T-cell (primary cell): ENCODE measurements at regions not wholly inside any gene's neighbourhood (a gene's known extent, or its start where the extent isn't known, plus 50 kb on each side); places are given as distances from the start of the nearest gene placed in this dataset.
"Not testable (repeated sequence)": the region's sequence is repeated elsewhere in the genome, so short reads cannot be mapped to it uniquely, and the experiment has no call there.

ENCODE experiments used
- ATAC-seq, 4 experiments: fragments of 200-7000 bp in 3 of 4; fragments of 150-1000 bp in 1 of 4; cut with Tn5 transposase; replicated peaks in 1 of 4; 1 replicate in 3 of 4; 2 replicates in 1 of 4; pipeline ENCODE4 v1.10.0; 2021; ENCODE audit warnings: moderate library complexity in 3 of 4, mild to moderate bottlenecking in 2 of 4, moderate number of reproducible peaks in 1 of 4
- CTCF ChIA-PET, 2 donors: fragments of 300-600 bp; sonication (Branson Sonifier 250); formaldehyde crosslinking; loops; one replicate each; lab custom pipeline; 2022; ENCODE audit warnings: antibody characterized with exemption in 2 of 2; lab: Charles Lee
- POLR2A ChIA-PET, 2 donors: fragments of 300-600 bp; sonication (Branson Sonifier 250); formaldehyde crosslinking; loops; one replicate each; lab custom pipeline; 2022; ENCODE audit warnings: antibody characterized with exemption in 2 of 2; lab: Charles Lee
- DNase-seq, 35 experiments: peaks; one replicate each; pipeline versions ENCODE4 v3.0.0 to v3.0.0-alpha.2; 2013 to 2023
- H3K27ac ChIP-seq: one replicate; pipeline ENCODE4 v1.5.1; 2013; ENCODE audit warnings: low read length
- H3K27me3 ChIP-seq, 2 experiments: replicated peaks in 1 of 2; 1 replicate in 1 of 2; 2 replicates in 1 of 2; pipeline versions ENCODE4 v1.6.1 to v1.7.0; 2013; ENCODE audit warnings: low read length in 1 of 2, mixed read lengths in 1 of 2; ENCODE audit not compliant: control insufficient read depth in 2 of 2, insufficient read depth in 2 of 2; ENCODE audit errors: extremely low read depth in 1 of 2
- H3K36me3 ChIP-seq, 2 donors: 1 replicate in 1 of 2; 2 replicates in 1 of 2; pipeline versions ENCODE4 v1.6.1 to v1.7.0; 2013; ENCODE audit warnings: low read length in 1 of 2; ENCODE audit not compliant: control insufficient read depth in 2 of 2, insufficient read depth in 1 of 2; ENCODE audit errors: extremely low read depth in 1 of 2
- H3K4me1 ChIP-seq, 2 experiments: 1 replicate in 1 of 2; 2 replicates in 1 of 2; pipeline versions ENCODE4 v1.6.1 to v1.7.0; 2013; ENCODE audit warnings: low read length in 2 of 2, mixed read lengths in 1 of 2; ENCODE audit not compliant: insufficient read depth in 2 of 2, control insufficient read depth in 1 of 2; ENCODE audit errors: extremely low read depth in 1 of 2
- H3K4me3 ChIP-seq, 2 donors: 1 replicate in 1 of 2; 2 replicates in 1 of 2; pipeline versions ENCODE4 v1.5.1 to v1.7.0; 2013; ENCODE audit warnings: mild to moderate bottlenecking in 2 of 2, low read length in 1 of 2, moderate library complexity in 1 of 2; ENCODE audit not compliant: control insufficient read depth in 1 of 2; ENCODE audit errors: extremely low read depth in 1 of 2
- H3K9me3 ChIP-seq: 2 replicates; pipeline ENCODE4 v1.7.0; 2013
- H3K27ac Mint-ChIP-seq, 2 donors: one replicate each; pipeline ENCODE4 v1.8.0; 2020 to 2021; ENCODE audit warnings: mild to moderate bottlenecking in 2 of 2, mixed read lengths in 2 of 2
- H3K27me3 Mint-ChIP-seq, 2 donors: one replicate each; pipeline ENCODE4 v1.8.0; 2021 to 2022; ENCODE audit warnings: mixed read lengths in 2 of 2
- H3K36me3 Mint-ChIP-seq: one replicate; pipeline ENCODE4 v1.8.0; 2021; ENCODE audit warnings: mixed read lengths
- H3K4me1 Mint-ChIP-seq, 3 donors: one replicate each; pipeline ENCODE4 v1.8.0; 2020 to 2022; ENCODE audit warnings: mixed read lengths in 3 of 3, mild to moderate bottlenecking in 1 of 3
- H3K4me3 Mint-ChIP-seq, 3 donors: one replicate each; pipeline ENCODE4 v1.8.0; 2020 to 2022; ENCODE audit warnings: mild to moderate bottlenecking in 3 of 3, mixed read lengths in 3 of 3, moderate library complexity in 3 of 3
- H3K9me3 Mint-ChIP-seq, 3 donors: one replicate each; pipeline ENCODE4 v1.8.0; 2020 to 2022; ENCODE audit warnings: mixed read lengths in 3 of 3
- WGBS: methylation state at CpG from one replicate; pipeline ENCODE4 v1.1.5; 2013; ENCODE audit warnings: missing lambda C conversion rate; ENCODE audit not compliant: insufficient coverage; 5-methylcytosine and 5-hydroxymethylcytosine counted together

DNA sequence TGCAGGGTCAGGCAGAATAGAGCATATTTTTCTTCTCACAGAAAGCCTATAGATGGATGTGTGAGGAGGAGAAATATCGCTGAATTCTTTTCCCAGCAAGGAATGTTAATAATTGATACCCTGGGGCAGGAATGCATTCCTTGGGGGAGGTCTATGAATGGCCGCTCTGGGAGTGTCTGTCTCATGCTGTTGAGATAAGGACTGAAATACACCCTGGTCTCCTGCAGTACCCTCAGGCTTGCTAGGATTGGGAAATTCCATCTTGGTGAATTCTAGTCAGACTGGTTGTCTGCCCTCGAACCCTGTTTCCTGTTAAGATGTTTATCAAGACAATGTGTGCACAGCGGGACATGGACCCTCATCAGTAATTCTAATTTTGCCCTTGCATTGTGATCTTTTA lies 71.4 kb upstream of the MID1 start:
- H3K36me3 ChIP-seq, H3K27ac ChIP-seq, H3K4me1 Mint-ChIP-seq, H3K9me3 ChIP-seq, H3K27me3 Mint-ChIP-seq, POLR2A ChIA-PET, H3K4me3 Mint-ChIP-seq, DNase-seq, H3K4me1 ChIP-seq, CTCF ChIA-PET, H3K4me3 ChIP-seq, ATAC-seq, H3K27ac Mint-ChIP-seq, H3K27me3 ChIP-seq, H3K36me3 Mint-ChIP-seq: not testable (repeated sequence)
- peaks cover 0 to 16% (median 3%) of the 10 kb centered on the region in 3 donors for H3K9me3 Mint-ChIP-seq
- WGBS, result 100% methylated on average over 1 of the region's 4 CpGs

GRCh38 chrX:10697616-10698317 lies 77.4 kb upstream of the MID1 start:
- CTCF ChIA-PET, result no interaction called here
- no peak overlapping the region for H3K27ac ChIP-seq

GRCh38 chrX:10698318-10698640 lies 77.9 kb upstream of the MID1 start:
- ChIA-PET POLR2A (no interaction called here), CTCF (no interaction called here)
- H3K9me3 Mint-ChIP-seq, result peaks cover 0 to 3% (median 0%) of the 10 kb centered on the region in 3 donors
- no CpG with 5 or more reads among the region's 1 CpG for WGBS
- ATAC-seq (no peak), DNase-seq (no peak)
- no peaks in the 10 kb centered on the region for H3K27me3 ChIP-seq
- H3K36me3 ChIP-seq, result no peaks in the 10 kb centered on the region
- H3K27ac Mint-ChIP-seq, result no peak overlapping the region
- H3K27me3 Mint-ChIP-seq, result peaks cover 0 to 10% of the 10 kb centered on the region in 2 donors
- no peak overlapping the region for H3K4me3 ChIP-seq
- no peaks in the 10 kb centered on the region for H3K36me3 Mint-ChIP-seq
- no peak overlapping the region for H3K4me3 Mint-ChIP-seq
- no peaks in the 10 kb centered on the region for H3K4me1 Mint-ChIP-seq
- H3K9me3 ChIP-seq, result no peaks in the 10 kb centered on the region
- H3K4me1 ChIP-seq, result no peaks in the 10 kb centered on the region
- H3K27ac ChIP-seq, result no peak overlapping the region

More at GRCh38 chrX:10697616-10698317, 77.4 kb upstream of the MID1 start:
- H3K4me3 ChIP-seq, result no peak overlapping the region
- H3K9me3 ChIP-seq, result no peaks in the 10 kb centered on the region
- Mint-ChIP-seq H3K4me3 (no peak overlapping the region), H3K36me3 (no peaks in the 10 kb centered on the region), H3K27me3 (peaks cover 0 to 10% of the 10 kb centered on the region in 2 donors), H3K4me1 (no peaks in the 10 kb centered on the region), H3K9me3 (peaks cover 0 to 4% (median 0%) of the 10 kb centered on the region in 3 donors), H3K27ac (no peak overlapping the region)
- ATAC-seq (no peak), DNase-seq (no peak)
- no CpG with 5 or more reads among the region's 7 CpGs for WGBS
- no peaks in the 10 kb centered on the region for H3K4me1 ChIP-seq
- no peaks in the 10 kb centered on the region for H3K36me3 ChIP-seq
- POLR2A ChIA-PET, result no interaction called here
- no peaks in the 10 kb centered on the region for H3K27me3 ChIP-seq

DNA sequence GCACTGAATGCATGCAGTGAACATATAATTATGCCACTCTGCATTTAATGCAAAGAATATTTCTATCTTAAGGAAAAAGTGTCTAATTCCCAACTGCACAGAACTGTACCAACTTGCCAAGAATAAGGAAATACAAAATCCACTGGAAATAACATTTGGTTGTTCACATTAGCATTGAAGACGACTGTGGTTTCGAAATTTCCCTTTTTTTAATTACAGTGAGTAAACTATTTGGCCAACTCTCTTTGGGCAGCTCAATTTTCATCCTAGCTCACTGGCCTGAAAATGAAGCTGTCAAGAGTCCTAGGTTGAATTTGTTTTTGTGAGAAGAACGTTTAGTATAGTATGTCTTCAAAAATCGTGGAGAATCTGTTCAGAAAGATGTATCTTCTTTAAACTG lies 81.6 kb upstream of the MID1 start:
- no peaks in the 10 kb centered on the region for H3K36me3 Mint-ChIP-seq
- no peak overlapping the region for H3K27ac ChIP-seq
- no peak overlapping the region for H3K27ac Mint-ChIP-seq
- no peaks in the 10 kb centered on the region for H3K36me3 ChIP-seq
- no peaks in the 10 kb centered on the region for H3K4me1 Mint-ChIP-seq
- no peaks in the 10 kb centered on the region for H3K4me1 ChIP-seq
- H3K9me3 Mint-ChIP-seq, result no peaks in the 10 kb centered on the region
- H3K4me3 ChIP-seq, result no peak overlapping the region
- POLR2A ChIA-PET, result no interaction called here
- DNase-seq (no peak), ATAC-seq (no peak)
- no peak overlapping the region for H3K4me3 Mint-ChIP-seq
- no peaks in the 10 kb centered on the region for H3K9me3 ChIP-seq
- H3K27me3 Mint-ChIP-seq, result peaks cover 0 to 6% of the 10 kb centered on the region in 2 donors
- CTCF ChIA-PET, result no interaction called here
- WGBS, result no CpG with 5 or more reads among the region's 4 CpGs
- H3K27me3 ChIP-seq, result no peaks in the 10 kb centered on the region

- ATAC-seq, H3K27me3 ChIP-seq, H3K4me1 ChIP-seq, H3K9me3 ChIP-seq, POLR2A ChIA-PET, H3K36me3 Mint-ChIP-seq, H3K9me3 Mint-ChIP-seq, H3K27ac Mint-ChIP-seq, H3K27me3 Mint-ChIP-seq, DNase-seq, CTCF ChIA-PET, H3K36me3 ChIP-seq, H3K4me3 ChIP-seq, H3K4me1 Mint-ChIP-seq, H3K27ac ChIP-seq, H3K4me3 Mint-ChIP-seq: not testable (repeated sequence)
- WGBS, result no CpG with 5 or more reads among the region's 3 CpGs
Measured at GRCh38 chrX:10706342-10706741, 86.0 kb upstream of the MID1 start.

GRCh38 chrX:10707773-10708172 lies 87.4 kb upstream of the MID1 start:
- POLR2A ChIA-PET, result no interaction called here
- no peaks in the 10 kb centered on the region for H3K27me3 Mint-ChIP-seq
- Histone ChIP-seq H3K27me3 (no peaks in the 10 kb centered on the region), H3K27ac (no peak overlapping the region), H3K4me3 (no peak overlapping the region), H3K36me3 (no peaks in the 10 kb centered on the region), H3K9me3 (no peaks in the 10 kb centered on the region), H3K4me1 (no peaks in the 10 kb centered on the region)
- no peaks in the 10 kb centered on the region for H3K9me3 Mint-ChIP-seq
- DNase-seq (no peak), ATAC-seq (no peak)
- WGBS, result no CpG with 5 or more reads among the region's 2 CpGs
- no peak overlapping the region for H3K27ac Mint-ChIP-seq
- CTCF ChIA-PET, result interaction anchor here in 1 of 2 donors (0.5 kb wide), 1 partner anchor 119 kb away, joined by 10 read pairs; no protein-coding TSS in a partner anchor
- no peak overlapping the region for H3K4me3 Mint-ChIP-seq
- no peaks in the 10 kb centered on the region for H3K36me3 Mint-ChIP-seq
- no peaks in the 10 kb centered on the region for H3K4me1 Mint-ChIP-seq

DNA sequence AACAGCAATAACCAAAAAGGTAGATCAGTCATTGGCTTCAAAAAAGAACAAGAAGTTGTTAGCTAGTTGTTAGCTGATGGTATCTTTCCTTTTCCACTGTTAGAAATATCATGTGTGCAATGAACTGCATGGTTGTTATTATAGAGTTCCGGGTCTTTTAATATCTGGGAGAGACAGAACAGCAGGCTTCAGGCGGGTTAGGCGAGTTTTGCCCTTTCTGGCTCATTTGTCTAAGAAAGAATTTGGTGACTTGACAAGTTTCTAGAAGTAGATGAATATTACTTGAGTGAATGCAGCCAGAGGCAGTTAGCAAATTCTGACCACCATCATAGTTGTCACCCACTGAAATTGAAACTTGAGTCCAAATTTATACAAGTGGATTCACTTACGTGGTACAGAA lies 88.9 kb upstream of the MID1 start:
- POLR2A ChIA-PET, result no interaction called here
- H3K36me3 Mint-ChIP-seq, result no peaks in the 10 kb centered on the region
- H3K27ac ChIP-seq, result no peak overlapping the region

More for the DNA sequence above, 88.9 kb upstream of the MID1 start:
- Mint-ChIP-seq H3K27ac (no peak overlapping the region), H3K4me1 (no peaks in the 10 kb centered on the region), H3K27me3 (no peaks in the 10 kb centered on the region), H3K4me3 (no peak overlapping the region), H3K9me3 (no peaks in the 10 kb centered on the region)
- WGBS, result no CpG with 5 or more reads among the region's 4 CpGs
- DNase-seq (no peak), ATAC-seq (no peak)
- H3K4me1 ChIP-seq, result no peaks in the 10 kb centered on the region
- no peak overlapping the region for H3K4me3 ChIP-seq
- H3K9me3 ChIP-seq, result no peaks in the 10 kb centered on the region
- CTCF ChIA-PET, result no interaction called here
- H3K27me3 ChIP-seq, result no peaks in the 10 kb centered on the region
- no peaks in the 10 kb centered on the region for H3K36me3 ChIP-seq
